ENCODE measurements at regions not wholly inside any gene's neighbourhood (a gene's known extent, or its start where the extent isn't known, plus 50 kb on each side); places are given as distances from the start of the nearest gene placed in this dataset.

DNA sequence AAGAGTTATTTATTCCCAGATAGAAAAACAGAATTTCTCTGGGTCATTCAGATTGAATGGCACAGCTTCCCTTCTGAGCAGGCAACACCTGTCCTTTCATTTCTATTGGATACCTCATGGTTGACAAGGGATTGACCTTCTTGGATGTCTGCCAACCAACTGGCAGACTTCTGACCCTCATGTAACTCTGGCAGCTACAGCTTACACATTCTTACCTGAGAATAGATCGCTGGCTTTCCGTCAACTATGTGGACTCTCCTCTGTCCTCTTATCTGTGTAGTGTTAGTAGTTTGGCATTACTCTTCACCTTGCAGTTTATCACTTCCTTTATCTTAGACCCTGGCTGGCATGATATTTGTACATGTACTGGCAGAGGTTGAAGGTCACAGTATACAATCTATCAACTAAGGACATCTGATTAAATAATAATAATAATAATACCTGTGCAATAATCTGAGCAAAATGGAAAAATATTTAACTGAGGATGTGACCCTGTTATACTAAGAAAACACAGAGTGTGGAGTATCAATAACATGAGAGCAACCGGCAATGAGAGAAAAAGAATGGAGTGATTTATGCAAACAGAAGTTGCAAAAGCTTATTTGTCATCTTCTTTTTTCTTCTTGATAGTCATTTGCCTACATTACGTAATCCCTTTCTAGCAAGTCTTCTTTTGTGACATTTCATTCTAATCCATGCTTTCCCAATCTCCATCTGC lies 1118.2 kb downstream of the ARAP2 start:
- DNase-seq: no peak

DNA sequence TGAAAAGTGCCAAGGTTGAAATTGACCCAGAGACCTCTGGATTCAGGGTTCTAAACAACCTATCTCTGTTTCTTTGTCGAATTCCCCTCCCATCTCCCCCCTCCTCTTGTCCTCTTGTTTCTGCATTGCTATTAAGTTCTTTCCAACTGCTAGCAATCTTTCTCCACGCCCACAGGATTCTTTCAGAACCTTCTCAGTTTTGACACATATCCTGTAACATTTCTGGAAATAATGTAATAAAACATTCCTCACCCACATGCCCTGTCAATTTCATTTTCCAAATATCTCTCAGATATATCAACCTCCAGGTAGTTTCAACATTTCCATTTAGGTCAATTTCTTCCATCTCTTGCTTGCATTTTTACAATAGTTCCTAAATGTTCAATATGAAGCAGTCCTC lies 1105.9 kb downstream of the ARAP2 start:
- DNase-seq: no peak

DNA sequence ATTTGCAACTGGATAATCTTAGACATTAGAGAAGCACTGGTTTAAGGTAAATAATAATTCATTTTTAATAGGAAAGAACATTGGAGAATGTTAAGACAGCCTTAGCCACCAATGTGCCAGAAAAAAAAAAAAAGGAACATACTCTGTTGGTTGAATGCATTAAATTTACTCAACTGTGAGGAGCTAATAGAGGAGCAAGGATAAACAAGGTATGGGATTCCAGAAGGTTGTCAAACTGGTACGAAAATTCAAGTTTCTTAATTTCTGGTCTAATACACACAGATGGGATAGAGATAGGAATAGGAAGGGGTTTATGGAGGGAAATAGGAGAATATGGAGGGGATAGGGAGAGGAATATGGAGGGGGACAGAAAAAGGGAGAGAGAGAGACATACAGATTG lies 1096.6 kb downstream of the ARAP2 start:
- DNase-seq: no peak

DNA sequence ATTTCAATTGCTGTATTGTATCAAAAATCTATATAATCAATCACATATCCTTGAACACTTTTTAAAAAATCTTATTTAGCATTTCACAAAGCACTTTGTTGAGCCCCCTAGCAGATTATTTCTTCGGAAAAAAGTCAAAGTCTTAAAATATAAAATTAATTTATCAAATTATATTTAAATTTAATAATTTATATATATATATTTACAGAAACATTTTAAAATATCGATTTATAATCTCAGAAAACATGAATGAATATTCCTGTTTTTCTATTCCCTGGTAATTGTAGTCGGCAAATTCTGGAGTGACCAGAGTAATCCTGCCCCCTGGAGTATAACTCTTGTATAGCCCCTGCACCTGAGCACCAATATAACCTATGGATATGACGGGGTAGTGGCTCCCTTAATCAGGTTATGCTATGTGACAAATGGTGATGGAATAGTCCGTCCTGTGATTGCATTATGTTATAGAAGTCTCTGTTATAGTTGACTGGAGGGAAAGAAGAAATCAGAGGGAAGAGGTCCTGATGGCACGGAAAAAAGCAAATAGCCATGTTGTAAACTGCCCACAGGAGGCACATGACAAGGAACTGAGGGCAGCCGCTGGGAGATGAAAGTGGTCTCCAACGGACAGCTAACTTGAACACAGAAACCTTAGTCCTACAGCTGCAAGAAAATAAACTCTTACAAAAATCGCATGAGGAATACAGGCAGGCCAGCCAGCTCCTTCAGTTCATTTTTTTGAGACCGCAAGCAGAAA lies 1092.3 kb downstream of the ARAP2 start:
- no peak for DNase-seq

DNA sequence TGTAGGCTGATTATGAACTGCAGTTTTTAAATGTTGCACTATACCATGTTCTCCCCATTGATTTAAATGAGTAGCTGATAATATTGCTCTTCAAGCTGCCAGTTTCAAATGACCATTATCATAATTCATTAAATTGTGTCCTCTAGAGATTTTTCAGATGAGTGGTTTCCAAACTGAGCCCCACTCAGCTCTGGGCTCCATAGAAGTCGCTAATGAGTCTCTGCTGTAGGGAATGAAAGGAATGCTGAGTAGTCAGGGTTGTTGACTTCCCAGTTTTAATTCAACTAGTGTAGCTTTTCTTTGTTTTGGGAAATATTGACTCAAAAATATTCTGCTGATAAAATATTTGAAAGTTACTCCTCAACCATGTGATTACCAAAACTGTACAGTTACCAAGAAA lies 1081.1 kb downstream of the ARAP2 start:
- DNase-seq: no peak

DNA sequence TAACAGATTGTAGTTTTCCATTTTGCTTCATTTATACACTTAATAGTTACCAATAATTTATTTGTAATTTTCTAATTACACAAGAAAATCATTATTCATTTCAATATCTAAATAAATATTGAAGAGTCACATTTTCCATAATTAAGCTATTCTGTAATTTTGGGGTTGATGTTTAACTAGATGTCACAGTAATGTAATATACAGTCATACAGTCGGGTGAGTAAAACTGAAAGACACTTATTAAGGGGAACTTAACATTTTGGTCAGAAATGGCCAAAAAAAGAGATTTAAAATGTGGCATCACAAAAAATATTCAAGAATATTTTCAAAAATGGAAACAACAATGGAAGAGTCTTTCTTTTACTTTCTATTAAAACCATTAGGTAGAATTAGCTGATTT lies 1080.3 kb downstream of the ARAP2 start:
- no peak for DNase-seq

DNA sequence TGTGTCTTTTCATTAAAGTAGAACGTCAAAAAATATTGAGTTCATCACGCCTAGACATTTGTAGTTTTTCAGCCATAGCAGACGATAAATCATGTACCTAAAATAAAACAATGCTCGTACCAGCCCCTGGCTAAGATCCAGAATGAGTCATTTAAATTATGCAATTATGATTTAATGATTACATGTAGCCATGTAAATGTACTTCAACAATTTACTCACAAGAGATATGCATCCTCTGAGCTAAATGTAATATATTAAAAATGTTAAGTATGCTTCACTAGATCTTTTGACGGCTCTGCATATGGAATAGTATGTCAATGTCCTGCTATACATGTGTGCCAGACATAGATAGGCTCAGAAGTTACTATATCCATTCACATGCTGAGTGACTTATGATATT lies 1077.8 kb downstream of the ARAP2 start:
- DNase-seq: no peak

DNA sequence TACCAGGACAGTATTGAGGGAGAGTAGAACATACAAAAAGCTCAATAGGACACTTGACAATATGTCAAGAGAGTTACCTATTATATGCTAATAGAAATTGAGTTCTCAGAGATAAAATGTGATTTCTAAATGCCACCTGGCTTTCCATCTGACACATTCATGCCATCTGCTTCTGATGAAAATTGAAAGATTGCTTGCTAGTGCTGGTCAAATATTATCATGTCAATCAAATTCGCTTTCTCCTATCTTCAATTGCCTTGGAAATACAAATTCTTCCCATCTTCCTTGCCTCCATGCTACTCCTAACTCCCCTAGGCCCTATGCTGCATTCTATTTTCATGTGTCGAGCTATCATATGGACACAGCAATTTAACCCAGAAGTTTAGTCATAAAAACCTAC lies 1076.9 kb downstream of the ARAP2 start:
- DNase-seq: no peak

DNA sequence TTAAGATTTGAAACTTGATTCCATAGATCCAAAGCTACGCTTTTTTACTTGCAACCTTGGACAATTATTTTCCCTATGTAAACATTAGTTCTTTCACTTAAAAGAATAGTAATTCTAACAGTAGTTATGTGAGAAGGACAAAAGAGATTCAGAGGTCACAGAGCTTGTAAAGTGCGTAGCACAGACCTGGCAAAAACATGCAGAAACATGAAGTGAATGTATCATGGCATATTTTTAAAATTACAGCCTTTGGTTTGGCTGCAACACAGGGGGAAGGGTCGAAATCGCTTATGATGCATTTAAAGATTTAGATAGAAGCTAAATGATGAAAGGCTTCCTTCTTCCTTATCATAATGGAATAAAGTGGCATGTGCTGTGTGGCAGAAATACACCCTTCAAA lies 1068.8 kb downstream of the ARAP2 start:
- DNase-seq: no peak

DNA sequence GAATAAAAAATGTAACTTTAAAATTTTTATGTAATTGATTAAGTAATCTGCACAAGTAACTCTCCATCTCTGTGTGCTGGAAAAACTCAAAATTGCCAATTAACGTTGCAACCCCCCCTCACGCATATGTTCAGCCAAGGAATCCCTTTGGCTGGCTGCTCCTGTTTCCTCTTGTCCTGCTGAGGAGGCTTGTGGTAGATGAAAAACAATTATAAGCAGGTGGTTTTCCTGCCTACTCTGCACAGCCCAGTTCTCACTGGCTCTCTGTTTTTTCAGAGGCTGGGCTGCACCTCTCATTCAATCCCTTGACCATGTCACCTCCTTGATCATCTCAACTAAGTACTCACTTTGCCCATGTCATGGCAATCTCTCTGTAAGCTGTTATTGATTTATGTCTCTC lies 1068.4 kb downstream of the ARAP2 start:
- DNase-seq: no peak

DNA sequence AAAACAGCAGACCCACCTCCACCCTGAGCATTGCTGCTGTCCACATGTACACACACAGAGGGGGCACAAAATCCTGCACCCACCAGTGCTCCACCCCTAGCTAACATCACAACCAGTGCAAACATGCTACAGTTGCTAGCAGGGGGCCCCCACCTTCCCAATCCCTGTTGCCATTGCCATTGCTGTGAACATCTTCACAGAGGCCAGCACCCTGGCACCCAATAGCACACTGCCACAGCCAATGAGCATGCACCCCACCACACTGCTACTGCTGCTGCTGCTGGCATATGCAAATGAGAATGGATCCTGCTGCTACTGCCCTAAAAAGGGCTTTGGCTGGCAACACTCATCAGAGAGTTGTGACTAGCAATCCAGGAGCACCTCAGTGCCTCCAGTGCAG lies 1061.9 kb downstream of the ARAP2 start:
- no peak for DNase-seq

DNA sequence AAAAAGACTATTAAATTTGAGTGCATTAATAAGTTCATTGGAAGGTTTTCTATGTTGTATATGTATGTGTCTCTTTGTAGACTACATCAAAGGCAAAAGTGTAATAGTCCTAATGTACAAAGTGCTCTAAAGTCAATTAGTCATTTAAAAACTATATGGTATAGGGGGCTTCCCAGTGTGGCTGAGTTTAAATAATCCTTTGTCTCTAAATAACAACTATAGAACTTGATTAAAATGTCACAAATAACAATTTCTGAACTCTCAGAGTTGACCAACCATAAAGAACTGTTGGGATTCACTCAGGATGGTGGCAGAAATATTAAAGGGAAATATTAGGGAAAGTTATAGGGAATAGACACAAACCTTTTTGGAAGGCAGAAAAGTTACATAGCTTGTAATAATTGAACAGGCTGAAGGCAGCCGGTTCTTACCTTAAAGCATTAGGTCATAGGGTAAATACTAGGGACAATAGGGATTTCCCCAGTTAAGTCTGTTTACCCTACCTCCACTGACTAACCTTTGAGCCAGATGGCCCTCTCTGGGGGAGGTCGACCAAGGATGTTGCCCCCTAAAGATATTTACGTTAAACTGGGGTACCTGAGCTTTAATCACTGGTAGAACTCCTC lies 1054.2 kb downstream of the ARAP2 start:
- DNase-seq: no peak

DNA sequence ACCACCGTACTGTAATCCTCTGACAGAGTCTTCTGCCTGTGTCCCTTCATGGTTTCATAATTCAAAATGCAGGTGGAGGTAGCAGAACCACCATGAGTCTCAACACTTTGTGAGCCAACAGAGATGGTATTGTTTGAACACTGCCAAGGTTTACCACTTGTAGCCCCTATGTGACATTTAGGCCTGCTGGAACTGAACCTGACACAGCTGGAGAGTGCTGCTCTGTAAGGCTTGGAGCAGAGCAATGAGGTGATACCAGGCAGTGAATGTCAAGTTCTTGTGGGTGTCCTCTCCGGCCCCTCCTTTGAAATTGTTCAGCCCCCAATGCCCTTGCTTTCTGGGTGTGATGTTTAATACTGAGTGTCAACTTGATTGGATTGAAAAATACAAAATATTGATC lies 1042.9 kb downstream of the ARAP2 start:
- no peak for DNase-seq

DNA sequence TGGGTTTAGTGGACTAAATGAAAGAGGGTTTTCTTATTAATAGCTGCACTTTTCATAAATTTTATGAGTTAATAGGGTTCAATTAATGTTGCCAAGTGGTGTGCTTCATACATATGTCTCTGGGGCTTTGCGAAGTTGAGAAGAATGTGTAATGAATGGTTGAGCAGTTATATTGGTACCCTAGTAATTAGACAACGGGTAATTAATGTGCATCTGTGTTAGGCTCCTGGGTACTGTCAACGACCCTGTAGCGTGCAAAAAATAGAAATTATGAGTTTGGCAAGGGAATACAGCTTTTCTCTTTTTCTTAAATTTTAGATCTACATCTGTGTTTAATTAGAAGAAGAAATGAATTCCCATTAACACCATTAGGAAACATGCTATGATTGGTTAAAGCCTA lies 1027.7 kb downstream of the ARAP2 start:
- DNase-seq: no peak

DNA sequence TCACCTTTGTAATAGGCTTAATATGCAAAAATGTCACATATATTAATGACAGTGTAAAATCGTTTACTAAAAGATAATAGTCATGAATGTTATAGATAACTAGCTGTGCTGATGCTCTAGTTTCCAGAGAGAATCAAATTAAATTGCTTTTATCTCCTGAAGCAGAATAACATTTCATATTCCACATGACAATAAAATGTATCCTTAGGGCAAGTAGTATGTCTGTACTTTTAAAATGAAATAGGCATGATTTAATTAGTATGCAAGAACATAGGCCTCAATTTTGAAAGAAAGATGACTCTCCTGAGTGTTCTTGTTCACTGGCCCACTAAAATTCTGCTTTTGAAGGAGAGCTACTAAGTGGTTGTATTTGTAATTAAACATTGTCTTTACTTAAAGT lies 1027.0 kb downstream of the ARAP2 start:
- DNase-seq: no peak

DNA sequence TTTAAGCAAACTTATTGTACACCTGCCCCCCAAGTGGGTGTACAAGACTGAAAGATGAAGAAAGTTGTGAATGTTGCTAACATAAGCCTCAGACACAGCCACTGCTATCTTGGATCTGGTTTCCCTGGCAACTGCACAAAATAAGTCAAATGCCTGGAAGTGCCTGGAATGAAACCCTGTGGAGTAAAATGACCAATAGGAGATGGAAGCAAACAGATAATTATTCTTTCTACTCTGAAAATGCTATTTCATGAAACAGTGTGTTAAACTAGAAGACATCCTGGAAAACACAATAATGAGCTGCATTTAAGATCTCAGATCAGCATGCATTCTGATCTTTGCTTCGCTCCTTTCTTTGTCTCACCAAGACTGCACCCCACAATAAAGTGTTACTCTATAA lies 1016.0 kb downstream of the ARAP2 start:
- no peak for DNase-seq

DNA sequence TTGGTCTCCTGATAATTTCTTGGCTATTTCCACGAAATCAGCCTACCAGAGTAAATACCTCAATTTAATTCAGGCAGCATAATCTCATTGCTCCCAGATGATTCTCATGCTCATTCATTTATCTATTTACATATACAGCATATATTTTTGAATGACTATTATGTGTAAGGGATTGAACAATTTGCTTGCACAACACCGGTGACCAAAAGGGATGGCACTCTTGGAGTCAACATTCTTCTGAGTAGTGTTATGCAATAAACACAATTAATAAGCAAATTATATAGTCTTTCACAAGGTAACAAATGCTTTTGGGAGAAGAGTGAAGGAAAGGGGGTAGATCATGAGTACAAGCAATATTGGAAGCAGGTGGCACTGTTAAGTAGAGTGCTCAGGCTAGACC lies 1015.3 kb downstream of the ARAP2 start:
- DNase-seq: no peak

DNA sequence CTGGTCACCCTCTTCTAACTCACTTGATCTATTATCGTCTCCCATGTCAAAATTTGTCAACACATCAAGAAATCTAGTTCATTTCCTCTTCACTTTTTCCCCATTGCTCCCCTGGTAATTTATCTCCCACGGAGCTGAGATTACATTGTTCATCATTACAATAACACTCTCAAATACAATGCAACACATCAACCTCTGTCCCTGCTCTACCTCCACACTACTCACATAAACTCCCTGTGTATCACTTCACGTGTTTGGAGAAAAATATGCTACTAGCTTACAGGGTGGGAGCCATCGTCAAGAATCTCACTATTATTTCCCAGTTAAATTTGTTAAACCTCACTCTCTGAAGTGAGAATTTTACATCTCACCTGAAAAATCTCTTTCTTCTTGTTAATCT lies 1006.4 kb downstream of the ARAP2 start:
- DNase-seq: no peak

DNA sequence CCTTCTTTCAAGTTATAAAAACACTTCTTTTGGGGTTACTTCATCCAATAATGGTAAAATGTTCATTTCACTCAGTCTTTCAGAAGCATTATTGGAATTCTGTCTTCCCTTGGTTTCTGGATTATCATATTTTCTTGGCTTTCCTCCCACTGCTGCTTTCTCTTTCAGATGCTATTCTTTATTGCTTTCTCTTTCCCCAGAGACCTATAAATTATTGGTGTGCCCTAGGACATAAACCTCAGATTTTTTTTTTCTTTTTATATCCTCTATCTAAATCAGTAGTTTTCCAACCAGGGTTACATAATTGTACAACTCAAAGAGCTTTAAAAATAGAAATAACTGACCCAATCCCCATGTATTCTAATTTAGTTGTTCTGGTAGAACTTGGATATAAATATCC lies 1005.5 kb downstream of the ARAP2 start:
- no peak for DNase-seq

DNA sequence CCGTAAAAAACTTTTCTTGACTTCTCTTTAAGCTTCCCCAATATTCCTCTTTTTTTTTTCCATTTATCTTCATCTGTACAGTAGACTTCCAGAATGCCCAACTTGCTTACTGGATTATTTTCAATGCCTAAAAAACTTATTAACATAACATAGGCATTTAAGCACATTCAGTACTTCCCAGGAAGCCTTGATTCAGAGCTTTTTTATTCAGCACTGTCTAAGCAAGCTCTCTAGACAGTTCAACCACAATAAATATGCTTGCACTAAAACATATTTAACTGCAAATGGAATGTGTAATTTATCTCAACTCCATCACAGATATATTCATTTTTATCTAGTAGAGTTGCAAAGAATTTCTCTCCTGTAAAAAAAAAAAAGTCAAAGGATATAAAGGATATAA lies 997.8 kb downstream of the ARAP2 start:
- no peak for DNase-seq

DNA sequence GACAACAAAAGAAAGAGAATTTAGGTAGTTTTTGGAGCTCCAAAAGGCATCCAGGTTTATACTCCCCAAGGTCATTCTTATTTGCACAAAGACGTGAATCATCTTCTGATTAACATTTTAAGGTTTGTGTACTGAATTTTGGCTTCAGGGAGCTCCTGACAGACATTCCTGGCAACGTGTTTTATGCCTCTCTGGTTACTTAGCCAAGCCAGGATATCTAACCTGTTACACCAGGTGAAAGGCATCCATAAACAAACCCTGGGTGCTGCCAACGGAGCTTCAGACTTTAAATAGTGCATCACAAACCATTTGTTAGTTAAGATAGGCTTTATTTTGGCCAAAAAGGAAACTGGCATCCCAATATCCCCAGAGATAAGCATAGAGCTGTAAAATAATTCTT lies 997.3 kb downstream of the ARAP2 start:
- DNase-seq: no peak

DNA sequence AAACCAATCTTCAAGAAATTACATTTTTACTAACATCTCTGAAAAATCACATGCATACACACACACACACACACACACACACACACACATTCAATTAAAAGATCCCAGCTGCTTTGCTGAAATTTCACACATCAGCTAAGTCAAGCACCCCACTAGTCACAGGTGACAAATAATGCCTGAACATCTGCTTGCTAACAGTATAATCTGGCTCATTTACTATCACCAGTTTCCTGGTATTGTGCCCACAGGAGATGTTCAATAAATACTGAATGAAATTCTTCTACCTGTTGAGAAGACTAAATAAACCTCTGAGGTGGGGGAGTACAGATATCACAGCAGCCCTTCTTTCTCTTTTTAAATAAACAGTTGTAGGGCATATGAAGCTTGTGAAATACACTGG lies 994.0 kb downstream of the ARAP2 start:
- no peak for DNase-seq

DNA sequence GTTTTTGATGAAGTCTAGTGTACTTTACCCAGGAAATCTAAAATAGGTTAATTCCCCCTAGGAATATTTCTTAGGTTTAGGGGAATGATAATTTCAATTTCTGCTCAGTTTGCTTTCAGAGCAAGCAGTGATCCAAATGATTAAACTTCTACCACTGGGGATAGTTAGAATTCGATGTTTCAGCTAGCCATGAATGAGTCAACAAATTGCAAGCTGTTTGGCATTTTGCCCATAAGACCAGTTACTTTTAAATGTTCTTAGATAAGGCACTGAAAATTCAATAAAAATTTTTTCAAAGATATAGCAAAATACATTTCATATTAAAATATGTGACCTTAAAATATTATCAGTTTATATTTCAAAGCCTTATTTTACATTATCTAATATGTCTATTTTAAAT lies 993.6 kb downstream of the ARAP2 start:
- no peak for DNase-seq

DNA sequence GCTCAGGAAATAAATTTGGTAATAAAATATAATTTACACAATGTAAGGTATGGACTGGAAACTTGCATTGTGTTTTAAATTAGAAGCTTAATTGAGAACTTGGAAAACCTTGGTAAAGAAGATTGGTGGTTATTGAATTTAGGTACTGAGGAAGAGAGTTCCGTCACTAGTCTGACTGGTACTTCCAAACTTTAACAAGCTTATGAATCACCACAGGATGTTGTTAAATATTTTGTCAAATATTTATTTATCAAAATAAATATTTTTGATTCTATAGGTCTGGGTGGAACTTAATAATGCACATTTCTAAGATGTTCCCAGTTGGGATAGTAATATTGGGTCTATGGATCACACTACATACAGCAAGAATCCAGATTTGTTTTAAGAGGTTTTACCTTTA lies 992.2 kb downstream of the ARAP2 start:
- no peak for DNase-seq

Measured in right hindlimb (tissue), 1 donor.